H9 (cell line): ENCODE measurements at regions not wholly inside any gene's neighbourhood (a gene's known extent, or its start where the extent isn't known, plus 50 kb on each side); places are given as distances from the start of the nearest gene placed in this dataset.

Experiments used
- DNase-seq: peaks from one replicate; pipeline ENCODE4 v3.0.0-alpha.2; 2017
- H2AFZ ChIP-seq: one replicate; pipeline ENCODE4 v1.6.1; 2013; ENCODE audit warnings: mild to moderate bottlenecking, low read length, control low read depth, moderate library complexity
- H2AK5ac ChIP-seq: 2 replicates; pipeline ENCODE4 v1.6.1; 2013; ENCODE audit warnings: low read length, control low read depth, mixed read lengths; ENCODE audit not compliant: insufficient read length
- H2BK120ac ChIP-seq: one replicate; pipeline ENCODE4 v1.6.1; 2013; ENCODE audit warnings: low read depth, mild to moderate bottlenecking, low read length, control low read depth, inconsistent platforms; ENCODE audit not compliant: poor library complexity, severe bottlenecking
- H2BK12ac ChIP-seq: 2 replicates; pipeline ENCODE4 v1.6.1; 2013; ENCODE audit warnings: low read length, control low read depth, mixed read lengths, low read depth; ENCODE audit not compliant: insufficient read length
- H2BK15ac ChIP-seq: 2 replicates; pipeline ENCODE4 v1.6.1; 2013; ENCODE audit warnings: low read depth, low read length, control low read depth
- H2BK20ac ChIP-seq: one replicate; pipeline ENCODE4 v1.6.1; 2013; ENCODE audit warnings: low read depth, mild to moderate bottlenecking, low read length, control low read depth, inconsistent platforms; ENCODE audit not compliant: poor library complexity, severe bottlenecking
- H2BK5ac ChIP-seq: 2 replicates; pipeline ENCODE4 v1.6.1; 2013; ENCODE audit warnings: low read length, control low read depth, mixed read lengths; ENCODE audit not compliant: insufficient read length
- H3K14ac ChIP-seq: 2 replicates; pipeline ENCODE4 v1.6.1; 2013; ENCODE audit warnings: low read length, control low read depth; ENCODE audit not compliant: insufficient read depth
- H3K18ac ChIP-seq: 2 replicates; pipeline ENCODE4 v1.6.1; 2013; ENCODE audit warnings: low read depth, mild to moderate bottlenecking, mixed read lengths, low read length, control low read depth; ENCODE audit not compliant: insufficient read length
- H3K23ac ChIP-seq: 2 replicates; pipeline ENCODE4 v1.6.1; 2013; ENCODE audit warnings: low read length, control low read depth, mixed read lengths, low read depth; ENCODE audit not compliant: insufficient read length
- H3K23me2 ChIP-seq: 2 replicates; pipeline ENCODE4 v1.6.1; 2013; ENCODE audit warnings: low read depth, mild to moderate bottlenecking, mixed read lengths, low read length, control low read depth; ENCODE audit not compliant: insufficient read length, poor library complexity, severe bottlenecking
- H3K27ac ChIP-seq: 2 replicates; pipeline ENCODE4 v1.5.1; 2013; ENCODE audit warnings: low read length, control low read depth, mixed read lengths, low read depth; ENCODE audit not compliant: insufficient read length
- H3K27me3 ChIP-seq: 2 replicates; pipeline ENCODE4 v1.6.1; 2013; ENCODE audit warnings: low read length, control low read depth, inconsistent platforms; ENCODE audit not compliant: insufficient read depth
- H3K4ac ChIP-seq: 2 replicates; pipeline ENCODE4 v1.6.1; 2013; ENCODE audit warnings: low read depth, mild to moderate bottlenecking, control low read depth, inconsistent platforms, low read length, moderate library complexity
- H3K4me1 ChIP-seq: 2 replicates; pipeline ENCODE4 v1.6.1; 2013; ENCODE audit warnings: low read length, control low read depth, inconsistent platforms; ENCODE audit not compliant: insufficient read depth
- H3K4me2 ChIP-seq: 2 replicates; pipeline ENCODE4 v1.6.1; 2013; ENCODE audit warnings: low read length, control low read depth, mixed read lengths; ENCODE audit not compliant: insufficient read length, insufficient read depth
- H3K56ac ChIP-seq: 2 replicates; pipeline ENCODE4 v1.6.1; 2013; ENCODE audit warnings: low read depth, mild to moderate bottlenecking, mixed read lengths, low read length, control low read depth; ENCODE audit not compliant: insufficient read length
- H3K79me1 ChIP-seq: 2 replicates; pipeline ENCODE4 v1.6.1; 2013; ENCODE audit warnings: low read depth, mild to moderate bottlenecking, moderate library complexity, low read length, control low read depth, inconsistent platforms; ENCODE audit not compliant: insufficient read depth, poor library complexity, severe bottlenecking
- H3K79me2 ChIP-seq: 2 replicates; pipeline ENCODE4 v1.6.1; 2013; ENCODE audit warnings: low read length, control low read depth, inconsistent platforms; ENCODE audit not compliant: insufficient read depth
- H3K9ac ChIP-seq: 2 replicates; pipeline ENCODE4 v1.6.1; 2013; ENCODE audit warnings: low read length, control low read depth, mixed read lengths; ENCODE audit not compliant: insufficient read length; ENCODE audit errors: extremely low read depth
- H3K9me3 ChIP-seq: one replicate; pipeline ENCODE4 v1.6.1; 2013; ENCODE audit warnings: low read depth, low read length, inconsistent platforms; ENCODE audit not compliant: control insufficient read depth
- H3T11ph ChIP-seq: one replicate; pipeline ENCODE4 v1.6.1; 2013; ENCODE audit warnings: mild to moderate bottlenecking, low read length, control low read depth, inconsistent platforms
- H4K20me1 ChIP-seq: one replicate; pipeline ENCODE4 v1.6.1; 2013; ENCODE audit not compliant: control insufficient read depth, insufficient read length, insufficient read depth
- H4K5ac ChIP-seq: 2 replicates; pipeline ENCODE4 v1.6.1; 2013; ENCODE audit warnings: low read depth, mild to moderate bottlenecking, mixed read lengths, low read length, control low read depth; ENCODE audit not compliant: insufficient read length
- H4K8ac ChIP-seq: replicated peaks from 2 replicates; pipeline ENCODE4 v1.6.1; 2013; ENCODE audit warnings: low read length, control low read depth, mixed read lengths, low read depth; ENCODE audit not compliant: insufficient read length
- H4K91ac ChIP-seq: 2 replicates; pipeline ENCODE4 v1.6.1; 2013; ENCODE audit warnings: low read depth, mild to moderate bottlenecking, moderate library complexity, mixed read lengths, low read length, control low read depth; ENCODE audit not compliant: insufficient read length
- H3K27ac Mint-ChIP-seq, 3 experiments: 2 replicates in 2 of 3; 3 replicates in 1 of 3; pipeline ENCODE4 v1.8.0; 2020 to 2021; ENCODE audit warnings: mixed read lengths in 3 of 3, mild to moderate bottlenecking in 1 of 3, moderate library complexity in 1 of 3
- H3K27me3 Mint-ChIP-seq: 2 replicates; pipeline ENCODE4 v1.8.0; 2021; ENCODE audit warnings: low read depth, mild to moderate bottlenecking, moderate library complexity, mixed read lengths
- H3K36me3 Mint-ChIP-seq, 3 experiments: 2 replicates in 2 of 3; 3 replicates in 1 of 3; pipeline ENCODE4 v1.8.0; 2020 to 2021; ENCODE audit warnings: low read depth in 3 of 3, mixed read lengths in 3 of 3; ENCODE audit not compliant: insufficient read depth in 1 of 3
- H3K4me1 Mint-ChIP-seq, 2 experiments: 2 replicates each; pipeline ENCODE4 v1.8.0; 2020; ENCODE audit warnings: mixed read lengths in 2 of 2
- H3K4me3 Mint-ChIP-seq, 2 experiments: 2 replicates in 1 of 2; 3 replicates in 1 of 2; pipeline ENCODE4 v1.8.0; 2020 to 2021; ENCODE audit warnings: mild to moderate bottlenecking in 2 of 2, mixed read lengths in 2 of 2, moderate library complexity in 1 of 2
- H3K9me3 Mint-ChIP-seq, 2 experiments: 2 replicates in 1 of 2; 3 replicates in 1 of 2; pipeline ENCODE4 v1.8.0; 2020; ENCODE audit warnings: mild to moderate bottlenecking in 2 of 2, mixed read lengths in 2 of 2, moderate library complexity in 1 of 2
- CTCF ChIP-seq: fragments of 200-600 bp; sonication (generic); conservative IDR thresholded peaks from 3 replicates; pipeline ENCODE4 v1.8.0; 2021; ENCODE audit warnings: antibody characterized with exemption, mild to moderate bottlenecking
- WGBS: extraction: QIAGEN DNeasy Blood & Tissue Kit; methylation state at CpG from one replicate; pipeline ENCODE4 v1.1.7; 2013; ENCODE audit warnings: missing lambda C conversion rate, low lambda C conversion rate, mixed read lengths; ENCODE audit not compliant: insufficient read length; ENCODE audit errors: extremely low coverage; 5-methylcytosine and 5-hydroxymethylcytosine counted together

GRCh38 chr10:78429984-78430383 is 396.3 kb downstream of the RPS24 start:
- Histone ChIP-seq H3K27ac (no peak overlapping the region), H3K4me2 (no peak overlapping the region), H2BK5ac (no peak overlapping the region), H3K4me1 (no peaks in the 10 kb centered on the region), H2BK12ac (no peak overlapping the region), H3T11ph (no peak overlapping the region), H3K23me2 (no peaks in the 10 kb centered on the region), H4K91ac (no peak overlapping the region), H3K56ac (no peak overlapping the region), H4K8ac (no peak overlapping the region), H3K79me2 (no peaks in the 10 kb centered on the region), H3K14ac (no peak overlapping the region), H2BK20ac (no peak overlapping the region), H4K20me1 (no peaks in the 10 kb centered on the region), H3K4ac (no peak overlapping the region), H2AFZ (no peak overlapping the region), H3K9ac (no peak overlapping the region), H2BK120ac (no peak overlapping the region), H2BK15ac (no peak overlapping the region), H4K5ac (no peak overlapping the region), H3K18ac (no peak overlapping the region), H3K27me3 (no peaks in the 10 kb centered on the region), H2AK5ac (no peak overlapping the region), H3K9me3 (no peaks in the 10 kb centered on the region), H3K23ac (no peak overlapping the region), H3K79me1 (no peaks in the 10 kb centered on the region)
- Mint-ChIP-seq H3K4me1 (peaks cover 14 to 17% of the 10 kb centered on the region in 2 experiments), H3K4me3 (no peak overlapping the region), H3K27ac (no peak overlapping the region), H3K27me3 (peaks cover 3% of the 10 kb centered on the region; the same call in 1 of the 2 replicates), H3K36me3 (0 out of 7 replicates have a peak, but pooled peaks cover 0 to 5% (median 0%) of the 10 kb centered on the region in 3 experiments), H3K9me3 (peaks cover 0 to 3% of the 10 kb centered on the region in 2 experiments; a peak in 2 of 5 replicates)
- WGBS: no CpG with 5 or more reads among the region's 3 CpGs
- no peak for TF ChIP-seq CTCF
- DNase-seq: no peak
